ENCODE measurements at regions not wholly inside any gene's neighbourhood (a gene's known extent, or its start where the extent isn't known, plus 50 kb on each side); places are given as distances from the start of the nearest gene placed in this dataset.
"Not testable (repeated sequence)": the region's sequence is repeated elsewhere in the genome, so short reads cannot be mapped to it uniquely, and the experiment has no call there.

DNA sequence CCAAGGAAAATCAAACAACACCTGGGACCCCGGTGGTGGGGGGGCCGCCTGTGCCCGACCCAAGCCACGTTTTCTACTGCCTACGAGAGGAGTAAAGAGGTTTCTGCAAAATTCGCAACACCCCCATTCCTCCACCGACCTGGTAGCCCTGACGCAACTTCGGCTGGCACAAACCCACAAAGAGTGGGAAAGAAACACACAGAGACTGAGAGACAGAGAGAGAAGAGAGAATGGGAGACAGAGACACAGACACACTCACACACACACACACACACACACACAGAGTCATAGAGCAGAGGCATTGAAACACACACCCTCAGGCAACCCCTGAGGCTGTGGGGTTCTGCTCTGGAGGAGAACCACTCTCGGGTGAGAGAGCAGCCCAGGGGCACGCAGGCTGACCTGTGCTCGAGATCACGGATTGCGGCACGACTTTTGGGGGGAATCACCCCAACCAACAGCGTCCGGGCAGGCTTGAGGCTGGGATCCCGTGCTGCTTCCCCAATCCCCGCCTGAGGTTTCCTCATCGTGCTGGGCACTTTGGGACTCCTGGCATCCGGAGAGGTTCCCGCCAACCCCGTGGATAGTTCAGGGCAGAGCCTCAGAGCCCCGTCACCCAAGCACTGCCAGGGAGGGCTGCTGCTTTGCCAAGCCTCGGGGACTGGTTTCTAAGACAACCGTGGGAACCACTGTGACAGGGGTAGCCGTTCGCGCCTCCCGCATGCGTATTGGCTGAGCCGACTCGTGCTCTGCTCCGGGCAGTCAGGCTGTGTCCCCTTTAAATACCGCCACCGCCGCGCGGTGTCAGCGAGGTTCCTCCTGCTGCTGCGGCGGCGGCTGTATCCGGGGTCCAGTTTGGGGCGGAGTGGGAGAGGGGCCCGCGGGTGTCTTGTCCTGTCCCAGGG, 682.4 kb upstream of the TPTE start:
- TF ChIP-seq, protein P1, sequence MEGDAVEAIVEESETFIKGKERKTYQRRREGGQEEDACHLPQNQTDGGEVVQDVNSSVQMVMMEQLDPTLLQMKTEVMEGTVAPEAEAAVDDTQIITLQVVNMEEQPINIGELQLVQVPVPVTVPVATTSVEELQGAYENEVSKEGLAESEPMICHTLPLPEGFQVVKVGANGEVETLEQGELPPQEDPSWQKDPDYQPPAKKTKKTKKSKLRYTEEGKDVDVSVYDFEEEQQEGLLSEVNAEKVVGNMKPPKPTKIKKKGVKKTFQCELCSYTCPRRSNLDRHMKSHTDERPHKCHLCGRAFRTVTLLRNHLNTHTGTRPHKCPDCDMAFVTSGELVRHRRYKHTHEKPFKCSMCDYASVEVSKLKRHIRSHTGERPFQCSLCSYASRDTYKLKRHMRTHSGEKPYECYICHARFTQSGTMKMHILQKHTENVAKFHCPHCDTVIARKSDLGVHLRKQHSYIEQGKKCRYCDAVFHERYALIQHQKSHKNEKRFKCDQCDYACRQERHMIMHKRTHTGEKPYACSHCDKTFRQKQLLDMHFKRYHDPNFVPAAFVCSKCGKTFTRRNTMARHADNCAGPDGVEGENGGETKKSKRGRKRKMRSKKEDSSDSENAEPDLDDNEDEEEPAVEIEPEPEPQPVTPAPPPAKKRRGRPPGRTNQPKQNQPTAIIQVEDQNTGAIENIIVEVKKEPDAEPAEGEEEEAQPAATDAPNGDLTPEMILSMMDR (IDR thresholded peaks at IDR 0.05), result no peak
- TF ChIP-seq POLR2AphosphoS5 (IDR thresholded peaks at IDR 0.05) (no peak), POLR2A (IDR thresholded peaks at IDR 0.05) (no peak)
- Histone ChIP-seq H3K4me1 (no peaks in the 10 kb centered on the region), H3K9me3 (peaks cover 15 to 16% of the 10 kb centered on the region in 2 donors), H3K4me3 (no peak overlapping the region), H3K36me3 (no peaks in the 10 kb centered on the region), H3K27ac (no peak overlapping the region), H3K27me3 (no peaks in the 10 kb centered on the region)
- no peak for DNase-seq (ENCODE audit: low spot score in 2 of 2)
- intact Hi-C loops (cut with DNase I; ENCODE audit: low total_unique reads), result no loop called here

DNA sequence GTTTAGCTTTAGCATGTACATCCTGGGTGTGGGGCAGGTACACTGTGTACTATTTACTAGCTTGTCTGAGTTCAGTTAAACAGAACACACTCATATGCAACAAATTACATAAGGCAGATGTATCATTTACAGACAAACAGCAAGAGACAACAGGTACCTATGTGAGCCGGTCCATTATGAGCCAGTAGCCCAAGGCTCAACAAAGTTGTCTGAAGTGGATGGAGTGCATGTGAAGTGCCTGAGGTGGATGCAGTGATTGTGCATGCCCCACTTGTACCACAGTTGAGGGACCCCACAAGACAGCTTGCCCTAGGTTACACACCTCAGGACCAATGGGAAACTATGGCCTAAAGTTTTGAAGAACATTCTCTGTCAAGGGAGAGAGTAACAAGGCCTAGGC, 677.3 kb upstream of the TPTE start:
- H3K36me3 ChIP-seq; H3K27ac ChIP-seq; intact Hi-C loops (cut with DNase I; ENCODE audit: low total_unique reads); H3K27me3 ChIP-seq; H3K4me1 ChIP-seq; DNase-seq (ENCODE audit: low spot score in 2 of 2); H3K4me3 ChIP-seq; H3K9me3 ChIP-seq: not testable (repeated sequence)

DNA sequence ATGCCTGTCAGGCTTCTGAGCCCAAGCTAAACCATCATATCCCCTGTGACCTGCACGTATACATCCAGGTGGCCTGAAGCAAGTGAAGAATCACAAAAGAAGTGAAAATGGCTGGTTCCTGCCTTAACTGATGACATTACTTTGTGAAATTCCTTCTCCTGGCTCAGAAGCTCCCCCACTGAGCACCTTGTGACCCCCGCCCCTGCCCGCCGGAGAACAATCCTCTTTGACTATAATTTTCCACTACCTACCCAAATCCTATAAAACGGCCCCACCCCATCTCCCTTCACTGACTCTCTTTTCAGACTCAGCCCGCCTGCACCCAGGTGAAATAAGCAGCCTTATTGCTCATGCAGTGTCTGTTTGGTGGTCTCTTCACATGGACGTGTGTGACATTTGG, 673.9 kb upstream of the TPTE start:
- DNase-seq (ENCODE audit: low spot score in 2 of 2); H3K36me3 ChIP-seq; H3K4me3 ChIP-seq; H3K27me3 ChIP-seq; H3K4me1 ChIP-seq; H3K27ac ChIP-seq; intact Hi-C loops (cut with DNase I; ENCODE audit: low total_unique reads): not testable (repeated sequence)
- H3K9me3 ChIP-seq, result peaks cover 0 to 15% of the 10 kb centered on the region in 2 donors

DNA sequence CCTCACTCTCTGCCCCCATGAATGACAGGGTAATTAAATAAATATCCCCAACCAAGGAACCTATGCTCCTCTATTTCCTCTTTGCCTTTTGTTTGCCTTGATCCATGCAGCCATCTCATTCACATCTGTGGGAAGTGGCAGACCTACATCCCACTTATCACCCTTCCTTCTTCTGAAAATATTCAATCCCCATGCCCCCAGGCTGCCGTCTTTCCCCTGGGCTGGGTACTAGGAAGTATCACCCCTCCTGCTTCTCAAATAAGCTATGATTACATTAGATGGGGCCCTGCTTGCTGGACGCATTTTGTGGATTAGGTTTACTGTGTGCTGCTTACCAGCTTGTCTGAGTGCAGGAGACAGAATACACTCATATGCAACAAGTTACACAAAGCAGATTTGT, 670.2 kb upstream of the TPTE start:
- H3K27me3 ChIP-seq; intact Hi-C loops (cut with DNase I; ENCODE audit: low total_unique reads): not testable (repeated sequence)

DNA sequence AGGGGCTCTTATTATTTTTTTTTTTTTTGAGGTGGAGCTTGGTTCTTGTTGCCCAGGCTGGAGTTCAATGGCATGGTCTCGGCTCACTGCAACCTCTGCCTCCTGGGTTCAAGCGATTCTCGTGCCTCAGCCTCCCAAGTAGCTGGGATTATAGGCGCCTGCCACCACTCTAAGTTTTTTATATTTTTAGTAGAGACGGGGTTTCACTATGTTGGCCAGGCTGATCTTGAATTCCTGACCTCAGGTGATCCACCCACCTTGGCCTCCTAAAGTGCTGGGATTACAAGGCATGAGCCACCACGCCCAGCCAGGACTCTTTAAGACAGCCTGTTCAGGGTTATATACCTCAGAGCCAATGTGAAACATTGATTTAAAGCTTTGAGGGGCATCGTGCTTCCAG, 669.7 kb upstream of the TPTE start:
- H3K9me3 ChIP-seq, result peaks cover under 1 to 15% of the 10 kb centered on the region in 2 donors
- H3K36me3 ChIP-seq; H3K27me3 ChIP-seq; intact Hi-C loops (cut with DNase I; ENCODE audit: low total_unique reads); H3K27ac ChIP-seq; H3K4me3 ChIP-seq; DNase-seq (ENCODE audit: low spot score in 2 of 2); H3K4me1 ChIP-seq: not testable (repeated sequence)

More for the DNA sequence above, 670.2 kb upstream of the TPTE start:
- peaks cover 0 to 15% of the 10 kb centered on the region in 2 donors for H3K9me3 ChIP-seq
- not testable (repeated sequence) for DNase-seq (ENCODE audit: low spot score in 2 of 2); H3K36me3 ChIP-seq; H3K4me3 ChIP-seq; H3K27ac ChIP-seq; H3K4me1 ChIP-seq

DNA sequence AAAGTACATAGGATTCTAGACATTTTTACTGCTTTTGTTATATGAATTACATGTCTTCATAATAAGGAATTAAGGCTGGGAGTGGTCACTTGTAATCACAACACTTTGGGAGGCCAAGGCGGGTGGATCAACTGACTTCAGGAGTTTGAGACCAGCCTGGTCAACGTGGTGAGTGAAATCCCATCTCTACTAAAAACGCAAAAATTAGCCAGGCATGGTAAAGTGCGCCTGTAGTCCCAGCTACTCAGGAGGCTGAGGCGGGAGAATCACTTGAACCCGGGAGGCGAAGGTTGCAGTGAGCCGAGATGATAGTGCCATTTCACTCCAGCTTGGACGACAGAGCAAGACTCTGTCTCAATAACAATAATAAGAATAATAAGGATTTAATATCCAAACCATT, 663.8 kb upstream of the TPTE start:
- H3K27me3 ChIP-seq; H3K27ac ChIP-seq; intact Hi-C loops (cut with DNase I; ENCODE audit: low total_unique reads); H3K36me3 ChIP-seq; H3K4me1 ChIP-seq; DNase-seq (ENCODE audit: low spot score in 2 of 2); H3K4me3 ChIP-seq: not testable (repeated sequence)
- H3K9me3 ChIP-seq, result peaks cover 11 to 21% of the 10 kb centered on the region in 2 donors

DNA sequence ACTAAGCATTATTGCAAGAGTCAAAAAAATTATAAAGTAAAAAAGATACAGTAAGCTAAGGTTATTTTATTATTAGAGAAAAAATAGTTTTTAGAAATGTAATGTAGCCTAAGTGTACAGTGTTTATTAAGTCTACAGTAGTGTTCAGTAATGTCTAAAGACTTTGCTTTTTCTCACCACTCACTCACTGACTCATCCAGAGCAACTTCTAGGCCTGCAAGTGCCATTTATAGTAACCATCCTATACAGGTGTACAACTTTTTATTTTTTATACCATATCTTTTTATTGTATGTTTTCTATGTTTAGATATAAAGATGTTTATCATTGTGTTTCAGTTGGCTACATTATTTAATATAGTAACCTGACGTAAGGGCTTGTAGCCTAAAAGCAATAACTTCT, 661.5 kb upstream of the TPTE start:
- DNase-seq (ENCODE audit: low spot score in 2 of 2); H3K27ac ChIP-seq; intact Hi-C loops (cut with DNase I; ENCODE audit: low total_unique reads): not testable (repeated sequence)

DNA sequence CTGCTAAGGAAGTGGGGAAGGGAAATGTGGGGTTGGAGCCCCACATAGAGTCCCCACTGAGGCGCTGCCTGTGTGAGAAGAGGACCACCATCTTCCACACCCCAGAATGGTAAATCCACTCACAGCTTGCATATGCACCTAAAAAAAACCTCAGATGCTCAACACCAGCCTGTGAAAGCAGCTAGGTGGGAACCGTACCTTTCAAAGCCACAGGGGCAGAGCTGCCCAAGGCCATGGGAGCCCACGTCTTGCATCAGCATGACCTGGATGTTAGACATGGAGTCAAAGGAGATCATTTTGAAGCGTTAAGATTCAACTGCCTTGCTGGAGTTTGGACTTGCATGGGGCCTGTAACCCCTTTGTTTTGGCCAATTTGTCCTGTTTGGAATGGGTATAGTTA, 658.9 kb upstream of the TPTE start:
- intact Hi-C loops (cut with DNase I; ENCODE audit: low total_unique reads); H3K4me1 ChIP-seq; H3K4me3 ChIP-seq; H3K36me3 ChIP-seq; H3K27me3 ChIP-seq; H3K27ac ChIP-seq; DNase-seq (ENCODE audit: low spot score in 2 of 2): not testable (repeated sequence)
- H3K9me3 ChIP-seq, result peaks cover 23 to 53% of the 10 kb centered on the region in 2 donors

More for the DNA sequence above, 661.5 kb upstream of the TPTE start:
- H3K36me3 ChIP-seq, H3K4me1 ChIP-seq, H3K4me3 ChIP-seq, H3K27me3 ChIP-seq: not testable (repeated sequence)
- peaks cover 19 to 38% of the 10 kb centered on the region in 2 donors for H3K9me3 ChIP-seq

DNA sequence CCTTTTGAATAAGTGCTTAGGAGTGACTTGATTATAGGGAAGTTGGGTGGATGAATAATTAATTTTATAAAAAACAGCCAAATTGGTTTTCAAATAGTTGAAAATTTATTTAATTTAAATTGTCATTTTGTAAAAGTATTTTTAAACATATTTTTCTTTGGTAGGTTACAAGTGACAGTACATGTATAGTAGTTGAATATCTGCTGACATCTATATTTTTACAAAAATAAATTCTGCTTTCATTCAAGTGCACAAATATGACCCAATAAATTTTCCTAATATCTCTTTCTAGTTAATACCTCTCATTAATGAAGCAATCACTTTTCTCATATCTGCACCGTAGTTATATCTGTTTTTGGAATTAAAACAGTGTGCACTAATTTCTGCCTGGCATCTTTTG, 653.6 kb upstream of the TPTE start:
- DNase-seq (ENCODE audit: low spot score in 2 of 2); H3K4me1 ChIP-seq; intact Hi-C loops (cut with DNase I; ENCODE audit: low total_unique reads); H3K27me3 ChIP-seq; H3K36me3 ChIP-seq; H3K4me3 ChIP-seq; H3K27ac ChIP-seq: not testable (repeated sequence)
- peaks cover 18 to 37% of the 10 kb centered on the region in 2 donors for H3K9me3 ChIP-seq

DNA sequence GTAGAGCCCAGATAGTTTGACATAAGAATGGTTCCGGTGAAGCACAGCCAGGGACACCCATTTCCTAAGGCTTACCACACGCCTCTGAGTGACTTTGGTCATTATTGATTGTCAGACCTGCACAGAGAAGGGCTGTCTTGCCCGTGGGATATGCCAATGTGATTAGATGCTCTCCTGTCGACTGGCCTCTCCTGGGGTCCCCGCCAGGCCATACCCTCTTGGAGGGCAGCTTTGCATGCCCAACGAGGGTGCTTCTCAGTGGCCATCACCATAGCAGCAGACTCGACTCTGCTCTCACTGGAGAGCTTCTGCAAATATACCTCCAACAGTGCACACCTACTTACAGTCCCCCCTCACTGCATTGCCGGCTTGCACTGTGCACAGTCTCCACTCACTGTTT, 648.3 kb upstream of the TPTE start:
- H3K36me3 ChIP-seq; H3K4me3 ChIP-seq; intact Hi-C loops (cut with DNase I; ENCODE audit: low total_unique reads); DNase-seq (ENCODE audit: low spot score in 2 of 2); H3K27ac ChIP-seq; H3K4me1 ChIP-seq; H3K27me3 ChIP-seq: not testable (repeated sequence)
- H3K9me3 ChIP-seq, result peaks cover 11 to 15% of the 10 kb centered on the region in 2 donors

DNA sequence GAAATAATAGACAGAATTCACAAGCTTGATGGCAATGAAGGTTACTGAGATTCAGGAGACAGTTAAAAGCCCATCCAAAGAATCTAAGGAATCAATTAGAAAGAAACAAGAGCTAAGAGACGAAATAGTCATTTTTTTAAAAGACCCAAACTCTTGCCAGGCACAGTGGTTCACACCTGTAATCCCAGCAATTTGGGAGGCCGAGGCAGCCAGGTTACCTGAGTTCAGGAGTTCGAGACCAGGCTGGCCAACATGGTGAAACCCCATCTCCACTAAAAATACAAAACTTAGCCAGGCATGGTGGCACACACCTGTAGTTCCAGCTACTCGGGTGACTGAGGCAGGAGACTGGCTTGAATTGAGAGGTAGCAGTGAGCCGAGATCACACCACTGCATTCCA, 647.2 kb upstream of the TPTE start:
- intact Hi-C loops (cut with DNase I; ENCODE audit: low total_unique reads), result not testable (repeated sequence)

DNA sequence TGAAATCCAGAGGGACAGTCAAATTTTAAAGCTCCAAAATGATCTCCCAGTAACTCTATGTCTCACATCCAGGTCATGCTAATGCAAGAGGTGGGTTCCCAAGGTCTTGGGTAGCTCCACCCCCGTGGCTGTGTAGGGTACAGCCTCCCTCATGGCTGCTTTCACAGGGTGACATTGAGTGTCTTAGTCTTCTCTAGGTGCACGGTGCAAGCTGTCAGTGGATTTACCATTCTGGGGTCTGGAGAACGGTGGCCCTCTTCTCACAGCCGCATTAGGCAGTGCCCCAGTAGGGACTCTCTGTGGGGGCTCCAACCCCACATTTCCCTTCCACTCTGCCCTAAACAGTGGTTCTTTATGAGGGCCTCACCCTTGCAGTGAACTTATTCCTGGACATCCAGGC, 640.0 kb upstream of the TPTE start:
- H3K4me1 ChIP-seq; H3K36me3 ChIP-seq; H3K27me3 ChIP-seq; DNase-seq (ENCODE audit: low spot score in 2 of 2); intact Hi-C loops (cut with DNase I; ENCODE audit: low total_unique reads); H3K27ac ChIP-seq; H3K4me3 ChIP-seq: not testable (repeated sequence)
- peaks cover 26 to 34% of the 10 kb centered on the region in 2 donors for H3K9me3 ChIP-seq

More for the DNA sequence above, 647.2 kb upstream of the TPTE start:
- not testable (repeated sequence) for DNase-seq (ENCODE audit: low spot score in 2 of 2); H3K4me1 ChIP-seq; H3K36me3 ChIP-seq; H3K4me3 ChIP-seq; H3K27ac ChIP-seq; H3K27me3 ChIP-seq
- H3K9me3 ChIP-seq, result peaks cover 11 to 15% of the 10 kb centered on the region in 2 donors
